B cell (primary cell): ENCODE measurements at regions not wholly inside any gene's neighbourhood (a gene's known extent, or its start where the extent isn't known, plus 50 kb on each side); places are given as distances from the start of the nearest gene placed in this dataset.

Experiments
- CTCF ChIP-seq: fragments of 200-600 bp; IDR thresholded peaks from one replicate; pipeline ENCODE4 v1.8.0; 2022; ENCODE audit warnings: antibody characterized with exemption, mild to moderate bottlenecking
- EZH2 ChIP-seq: IDR thresholded peaks from 2 replicates; pipeline ENCODE4 v1.6.1; 2012; ENCODE audit warnings: borderline replicate concordance, low read depth, mild to moderate bottlenecking, moderate library complexity, low read length; ENCODE audit not compliant: insufficient read depth, poor library complexity, severe bottlenecking

DNA sequence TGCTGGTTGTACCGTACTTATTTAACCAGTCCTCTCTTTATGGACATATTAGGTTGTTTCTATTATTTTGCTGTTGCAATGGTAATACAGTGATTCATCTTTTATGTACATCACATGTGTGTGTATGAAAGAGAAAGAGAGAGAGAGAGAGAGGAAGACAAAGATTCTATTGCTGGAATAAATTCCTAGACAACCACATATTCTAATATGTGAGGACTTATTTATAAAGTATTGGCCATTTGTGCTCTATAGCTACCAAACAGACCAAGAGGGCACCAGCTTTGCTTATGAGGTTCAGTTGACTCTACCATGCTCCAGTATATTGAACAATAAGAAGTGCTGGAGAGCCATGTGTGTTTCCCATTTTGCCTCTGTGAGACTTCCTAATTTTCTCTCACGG lies 513.5 kb downstream of the DMAC1 start:
- TF ChIP-seq CTCF, result no peak
- no peak for TF ChIP-seq EZH2
